ENCODE measurements at regions not wholly inside any gene's neighbourhood (a gene's known extent, or its start where the extent isn't known, plus 50 kb on each side); places are given as distances from the start of the nearest gene placed in this dataset.

DNA sequence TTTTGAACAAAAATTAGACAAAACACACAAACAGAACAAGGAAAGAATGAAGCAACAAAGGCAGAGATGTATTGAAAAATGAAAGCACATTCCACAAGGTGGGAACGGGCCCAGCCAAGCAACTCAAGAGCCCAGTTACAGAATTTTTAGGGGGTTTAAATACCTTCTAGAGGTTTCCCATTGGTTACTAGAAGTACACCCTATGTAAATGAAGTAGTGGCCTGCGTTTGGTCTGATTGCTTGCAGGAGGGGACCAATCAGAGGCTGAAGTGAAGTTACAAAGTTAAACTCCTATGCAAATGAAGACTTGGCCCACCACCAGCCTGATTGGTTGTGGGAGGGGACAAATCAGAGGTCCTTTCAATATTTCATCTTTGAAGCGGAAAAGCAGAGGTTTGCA lies 593.7 kb upstream of the MMS22L start:
- Histone ChIP-seq H4K20me1 (ENCODE audit: insufficient read depth, low read length) (no peaks in the 10 kb centered on the region), H3K4me3 (ENCODE audit: low read length) (no peak overlapping the region), H3K27me3 (replicated peaks; ENCODE audit: insufficient read depth, low read length) (no peaks in the 10 kb centered on the region), H3K9me2 (replicated peaks; ENCODE audit: insufficient read depth, low read length) (no peaks in the 10 kb centered on the region), H3K36me3 (replicated peaks; ENCODE audit: insufficient read depth, low read length) (no peaks in the 10 kb centered on the region), H3F3A (ENCODE audit: insufficient read depth, low read length) (no peaks in the 10 kb centered on the region), H3K9ac (ENCODE audit: low read length) (no peak overlapping the region), H3K79me2 (ENCODE audit: low read length) (no peaks in the 10 kb centered on the region), H3K27ac (ENCODE audit: low read length) (no peak overlapping the region), H3K4me1 (ENCODE audit: low read length) (no peaks in the 10 kb centered on the region), H3K9me3 (replicated peaks; ENCODE audit: insufficient read depth, low read length) (no peaks in the 10 kb centered on the region), H3K4me2 (ENCODE audit: low read depth, low read length) (no peak overlapping the region), H2AFZ (ENCODE audit: low read length) (no peak overlapping the region)
- TF ChIP-seq, protein P1, sequence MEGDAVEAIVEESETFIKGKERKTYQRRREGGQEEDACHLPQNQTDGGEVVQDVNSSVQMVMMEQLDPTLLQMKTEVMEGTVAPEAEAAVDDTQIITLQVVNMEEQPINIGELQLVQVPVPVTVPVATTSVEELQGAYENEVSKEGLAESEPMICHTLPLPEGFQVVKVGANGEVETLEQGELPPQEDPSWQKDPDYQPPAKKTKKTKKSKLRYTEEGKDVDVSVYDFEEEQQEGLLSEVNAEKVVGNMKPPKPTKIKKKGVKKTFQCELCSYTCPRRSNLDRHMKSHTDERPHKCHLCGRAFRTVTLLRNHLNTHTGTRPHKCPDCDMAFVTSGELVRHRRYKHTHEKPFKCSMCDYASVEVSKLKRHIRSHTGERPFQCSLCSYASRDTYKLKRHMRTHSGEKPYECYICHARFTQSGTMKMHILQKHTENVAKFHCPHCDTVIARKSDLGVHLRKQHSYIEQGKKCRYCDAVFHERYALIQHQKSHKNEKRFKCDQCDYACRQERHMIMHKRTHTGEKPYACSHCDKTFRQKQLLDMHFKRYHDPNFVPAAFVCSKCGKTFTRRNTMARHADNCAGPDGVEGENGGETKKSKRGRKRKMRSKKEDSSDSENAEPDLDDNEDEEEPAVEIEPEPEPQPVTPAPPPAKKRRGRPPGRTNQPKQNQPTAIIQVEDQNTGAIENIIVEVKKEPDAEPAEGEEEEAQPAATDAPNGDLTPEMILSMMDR (IDR thresholded peaks at IDR 0.05; ENCODE audit: low read length) = no peak
- TF ChIP-seq EZH2phosphoT487 (IDR thresholded peaks at IDR 0.05; ENCODE audit: low read length) (no peak), EZH2 (optimal IDR thresholded peaks at IDR 0.05; ENCODE audit: low read depth, low read length) (no peak)
- DNase-seq = no peak

DNA sequence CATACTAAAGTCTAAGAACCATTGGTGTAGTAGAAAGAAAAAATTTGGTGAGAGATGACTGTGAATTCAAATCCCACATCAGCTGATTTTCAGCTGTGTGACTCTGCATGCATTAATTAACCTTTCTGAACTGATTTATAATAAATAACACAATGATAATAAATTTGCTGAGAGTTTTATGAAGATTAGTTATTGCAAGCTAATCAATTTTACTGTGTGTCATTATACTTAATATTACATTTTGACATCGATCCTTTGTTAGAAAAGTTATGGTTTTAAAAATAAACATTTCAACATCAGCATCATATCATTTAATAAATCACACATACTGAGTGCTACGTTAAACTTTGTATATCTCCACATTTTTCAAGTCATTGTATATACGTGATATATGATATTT lies 599.7 kb upstream of the MMS22L start:
- no peak overlapping the region for H3K4me2 ChIP-seq (ENCODE audit: low read depth, low read length)
- H2AFZ ChIP-seq (ENCODE audit: low read length) = no peak overlapping the region

DNA sequence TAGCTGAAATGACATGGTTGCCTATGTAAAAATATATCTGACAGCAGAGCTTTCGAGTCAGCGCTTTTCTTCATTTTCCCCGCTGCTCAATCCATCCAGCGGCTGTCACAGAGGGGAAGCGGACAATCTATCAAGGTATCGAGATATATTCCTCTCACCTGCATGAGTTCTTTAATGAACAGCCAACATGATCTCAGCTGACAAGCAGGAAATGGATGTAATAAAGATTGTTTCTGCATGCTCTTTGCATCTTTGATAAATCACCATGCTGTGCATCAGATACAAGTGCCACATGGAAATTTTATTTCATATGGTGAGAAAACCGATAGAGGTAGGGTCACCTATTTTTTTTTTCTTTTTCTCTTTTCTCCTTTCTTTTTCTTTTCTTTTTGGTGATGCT lies 602.3 kb upstream of the MMS22L start:
- Histone ChIP-seq H3K9me2 (replicated peaks; ENCODE audit: insufficient read depth, low read length) (no peaks in the 10 kb centered on the region), H3F3A (ENCODE audit: insufficient read depth, low read length) (no peaks in the 10 kb centered on the region), H4K20me1 (ENCODE audit: insufficient read depth, low read length) (no peaks in the 10 kb centered on the region), H2AFZ (ENCODE audit: low read length) (no peak overlapping the region), H3K27me3 (replicated peaks; ENCODE audit: insufficient read depth, low read length) (no peaks in the 10 kb centered on the region), H3K36me3 (replicated peaks; ENCODE audit: insufficient read depth, low read length) (no peaks in the 10 kb centered on the region), H3K4me1 (ENCODE audit: low read length) (no peaks in the 10 kb centered on the region), H3K4me3 (ENCODE audit: low read length) (no peak overlapping the region), H3K9ac (ENCODE audit: low read length) (no peak overlapping the region), H3K27ac (ENCODE audit: low read length) (no peak overlapping the region), H3K79me2 (ENCODE audit: low read length) (no peaks in the 10 kb centered on the region), H3K4me2 (ENCODE audit: low read depth, low read length) (no peak overlapping the region), H3K9me3 (replicated peaks; ENCODE audit: insufficient read depth, low read length) (no peaks in the 10 kb centered on the region)
- DNase-seq = no peak
- TF ChIP-seq EZH2 (optimal IDR thresholded peaks at IDR 0.05; ENCODE audit: low read depth, low read length) (no peak), EZH2phosphoT487 (IDR thresholded peaks at IDR 0.05; ENCODE audit: low read length) (no peak)
- TF ChIP-seq, protein P1 (IDR thresholded peaks at IDR 0.05; ENCODE audit: low read length) = no peak

More for the DNA sequence above, 599.7 kb upstream of the MMS22L start:
- Histone ChIP-seq H3K79me2 (ENCODE audit: low read length) (no peaks in the 10 kb centered on the region), H3F3A (ENCODE audit: insufficient read depth, low read length) (no peaks in the 10 kb centered on the region), H3K27me3 (replicated peaks; ENCODE audit: insufficient read depth, low read length) (no peaks in the 10 kb centered on the region), H3K9ac (ENCODE audit: low read length) (no peak overlapping the region), H3K4me1 (ENCODE audit: low read length) (no peaks in the 10 kb centered on the region), H3K27ac (ENCODE audit: low read length) (no peak overlapping the region), H3K9me2 (replicated peaks; ENCODE audit: insufficient read depth, low read length) (no peaks in the 10 kb centered on the region), H3K36me3 (replicated peaks; ENCODE audit: insufficient read depth, low read length) (no peaks in the 10 kb centered on the region), H3K9me3 (replicated peaks; ENCODE audit: insufficient read depth, low read length) (no peaks in the 10 kb centered on the region), H3K4me3 (ENCODE audit: low read length) (no peak overlapping the region), H4K20me1 (ENCODE audit: insufficient read depth, low read length) (no peaks in the 10 kb centered on the region)
- TF ChIP-seq EZH2 (optimal IDR thresholded peaks at IDR 0.05; ENCODE audit: low read depth, low read length) = no peak
- no peak for TF ChIP-seq EZH2phosphoT487 (IDR thresholded peaks at IDR 0.05; ENCODE audit: low read length)
- no peak for DNase-seq

DNA sequence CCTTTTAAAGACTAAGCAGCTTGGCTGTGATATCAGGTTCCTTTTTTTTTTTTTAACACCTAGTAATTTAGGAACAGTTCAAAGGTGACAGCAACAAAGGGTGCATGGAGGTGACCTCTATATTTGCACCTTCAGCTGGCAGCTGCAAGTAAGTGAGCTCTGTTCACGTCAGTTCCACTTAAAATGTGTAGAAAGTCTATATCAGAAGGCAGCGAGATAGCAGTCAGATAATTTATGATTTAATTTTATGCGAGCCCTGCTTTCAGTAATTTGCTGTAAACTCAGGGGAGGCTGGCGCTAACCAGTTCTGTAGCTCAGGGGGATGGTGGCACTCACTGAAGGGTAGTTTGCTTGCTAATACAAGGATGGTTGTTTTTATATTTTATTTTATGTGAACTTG lies 602.8 kb upstream of the MMS22L start:
- no peak overlapping the region for H2AFZ ChIP-seq (ENCODE audit: low read length)
- no peaks in the 10 kb centered on the region for H3F3A ChIP-seq (ENCODE audit: insufficient read depth, low read length)
- H3K9me2 ChIP-seq (replicated peaks; ENCODE audit: insufficient read depth, low read length) = no peaks in the 10 kb centered on the region
- H3K4me1 ChIP-seq (ENCODE audit: low read length) = no peaks in the 10 kb centered on the region
- DNase-seq = no peak
- TF ChIP-seq EZH2phosphoT487 (IDR thresholded peaks at IDR 0.05; ENCODE audit: low read length) (no peak), EZH2 (optimal IDR thresholded peaks at IDR 0.05; ENCODE audit: low read depth, low read length) (no peak)
- TF ChIP-seq, protein P1 (IDR thresholded peaks at IDR 0.05; ENCODE audit: low read length) = no peak
- H3K27me3 ChIP-seq (replicated peaks; ENCODE audit: insufficient read depth, low read length) = no peaks in the 10 kb centered on the region
- no peaks in the 10 kb centered on the region for H3K79me2 ChIP-seq (ENCODE audit: low read length)
- H4K20me1 ChIP-seq (ENCODE audit: insufficient read depth, low read length) = no peaks in the 10 kb centered on the region
- H3K4me3 ChIP-seq (ENCODE audit: low read length) = no peak overlapping the region
- H3K9me3 ChIP-seq (replicated peaks; ENCODE audit: insufficient read depth, low read length) = no peaks in the 10 kb centered on the region
- no peak overlapping the region for H3K9ac ChIP-seq (ENCODE audit: low read length)
- no peak overlapping the region for H3K4me2 ChIP-seq (ENCODE audit: low read depth, low read length)
- no peak overlapping the region for H3K27ac ChIP-seq (ENCODE audit: low read length)
- no peaks in the 10 kb centered on the region for H3K36me3 ChIP-seq (replicated peaks; ENCODE audit: insufficient read depth, low read length)

All from MM.1S (cell line).